Activated CD4-positive, alpha-beta T cell treated with anti-CD3 and anti-CD28 coated beads, Interleukin-2, amount 50 U/mL, for 48 hours (primary cell): ENCODE measurements at regions not wholly inside any gene's neighbourhood (a gene's known extent, or its start where the extent isn't known, plus 50 kb on each side); places are given as distances from the start of the nearest gene placed in this dataset.

ENCODE experiments used
- DNase-seq, 2 experiments: peaks; one replicate each; pipeline ENCODE4 v3.0.0-alpha.2; 2020

GRCh38 chr15:92224843-92225242, 168.8 kb upstream of the ST8SIA2 start:
- no peak for DNase-seq

- no peak for DNase-seq
Measured at GRCh38 chr15:92226020-92226612, 167.6 kb upstream of the ST8SIA2 start.

GRCh38 chr15:92228830-92229229, 164.9 kb upstream of the ST8SIA2 start:
- DNase-seq = no peak

GRCh38 chr15:92231461-92231860, 162.2 kb upstream of the ST8SIA2 start:
- DNase-seq = no peak

- DNase-seq = no peak
Measured at GRCh38 chr15:92232317-92232716, 161.4 kb upstream of the ST8SIA2 start.

- DNase-seq = no peak
Measured at GRCh38 chr15:92232876-92233275, 160.8 kb upstream of the ST8SIA2 start.

GRCh38 chr15:92243227-92243626, 150.5 kb upstream of the ST8SIA2 start:
- no peak for DNase-seq

GRCh38 chr15:92244703-92245102, 149.0 kb upstream of the ST8SIA2 start:
- DNase-seq = no peak

GRCh38 chr15:92247649-92248242, 145.9 kb upstream of the ST8SIA2 start:
- no peak for DNase-seq

- no peak for DNase-seq
Measured at GRCh38 chr15:92266796-92267685, 126.6 kb upstream of the ST8SIA2 start.

- no peak for DNase-seq
Measured at GRCh38 chr15:92268900-92269299, 124.8 kb upstream of the ST8SIA2 start.

- no peak for DNase-seq
Measured at GRCh38 chr15:92271179-92271578, 122.5 kb upstream of the ST8SIA2 start.

GRCh38 chr15:92272106-92272505, 121.6 kb upstream of the ST8SIA2 start:
- DNase-seq = no peak

GRCh38 chr15:92273286-92273685, 120.4 kb upstream of the ST8SIA2 start:
- DNase-seq = no peak

GRCh38 chr15:92273723-92274122, 120.0 kb upstream of the ST8SIA2 start:
- no peak for DNase-seq

GRCh38 chr15:92277776-92278175, 115.9 kb upstream of the ST8SIA2 start:
- DNase-seq = peak; percentile 1 to 4

- no peak for DNase-seq
Measured at GRCh38 chr15:92283813-92284212, 109.9 kb upstream of the ST8SIA2 start.

GRCh38 chr15:92288755-92289154, 104.9 kb upstream of the ST8SIA2 start:
- no peak for DNase-seq

- DNase-seq = no peak
Measured at GRCh38 chr15:92289733-92290132, 103.9 kb upstream of the ST8SIA2 start.

- no peak for DNase-seq
Measured at GRCh38 chr15:92290359-92290992, 103.2 kb upstream of the ST8SIA2 start.

GRCh38 chr15:92291900-92292299, 101.8 kb upstream of the ST8SIA2 start:
- no peak for DNase-seq

GRCh38 chr15:92294759-92295158, 98.9 kb upstream of the ST8SIA2 start:
- no peak for DNase-seq

- DNase-seq = no peak
Measured at GRCh38 chr15:92304223-92304975, 89.3 kb upstream of the ST8SIA2 start.
